Astrocyte (in vitro differentiated cells and primary cell): ENCODE measurements at regions not wholly inside any gene's neighbourhood (a gene's known extent, or its start where the extent isn't known, plus 50 kb on each side); places are given as distances from the start of the nearest gene placed in this dataset.

Experiments used
- EZH2 ChIP-seq: IDR thresholded peaks from 2 replicates; pipeline ENCODE4 v1.6.1; 2012; ENCODE audit warnings: mild to moderate bottlenecking, low read length, inconsistent platforms; ENCODE audit not compliant: insufficient read depth
- TF ChIP-seq, protein P1 (sequence below): IDR thresholded peaks from 2 replicates; pipeline ENCODE4 v1.5.1; 2011; ENCODE audit warnings: low read depth, mild to moderate bottlenecking, inconsistent platforms, low read length, moderate library complexity; ENCODE audit not compliant: insufficient read depth

DNA sequence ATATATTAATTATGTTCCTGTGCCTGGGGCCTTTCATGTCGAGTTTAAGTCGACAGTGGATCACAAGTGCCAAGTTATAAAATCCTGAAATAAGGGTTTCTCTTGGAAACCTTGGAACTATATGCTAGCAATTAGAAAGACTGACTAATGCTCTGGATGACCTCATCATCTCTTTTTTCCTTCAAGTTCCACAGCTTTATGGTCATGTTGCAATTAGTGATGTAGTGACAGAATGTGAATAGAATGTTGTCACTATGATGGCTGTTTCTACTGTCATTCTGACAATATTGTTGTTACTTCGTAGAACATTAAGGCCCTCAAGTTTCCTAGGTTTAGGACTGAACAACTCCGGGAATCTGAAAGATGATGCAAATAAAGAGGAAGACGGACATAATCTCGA is 368.0 kb upstream of the SEMA6A start:
- no peak for TF ChIP-seq EZH2
- TF ChIP-seq, protein P1, sequence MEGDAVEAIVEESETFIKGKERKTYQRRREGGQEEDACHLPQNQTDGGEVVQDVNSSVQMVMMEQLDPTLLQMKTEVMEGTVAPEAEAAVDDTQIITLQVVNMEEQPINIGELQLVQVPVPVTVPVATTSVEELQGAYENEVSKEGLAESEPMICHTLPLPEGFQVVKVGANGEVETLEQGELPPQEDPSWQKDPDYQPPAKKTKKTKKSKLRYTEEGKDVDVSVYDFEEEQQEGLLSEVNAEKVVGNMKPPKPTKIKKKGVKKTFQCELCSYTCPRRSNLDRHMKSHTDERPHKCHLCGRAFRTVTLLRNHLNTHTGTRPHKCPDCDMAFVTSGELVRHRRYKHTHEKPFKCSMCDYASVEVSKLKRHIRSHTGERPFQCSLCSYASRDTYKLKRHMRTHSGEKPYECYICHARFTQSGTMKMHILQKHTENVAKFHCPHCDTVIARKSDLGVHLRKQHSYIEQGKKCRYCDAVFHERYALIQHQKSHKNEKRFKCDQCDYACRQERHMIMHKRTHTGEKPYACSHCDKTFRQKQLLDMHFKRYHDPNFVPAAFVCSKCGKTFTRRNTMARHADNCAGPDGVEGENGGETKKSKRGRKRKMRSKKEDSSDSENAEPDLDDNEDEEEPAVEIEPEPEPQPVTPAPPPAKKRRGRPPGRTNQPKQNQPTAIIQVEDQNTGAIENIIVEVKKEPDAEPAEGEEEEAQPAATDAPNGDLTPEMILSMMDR, result no peak
